ENCODE measurements at regions not wholly inside any gene's neighbourhood (a gene's known extent, or its start where the extent isn't known, plus 50 kb on each side); places are given as distances from the start of the nearest gene placed in this dataset.

- TF ChIP-seq CHD7 (IDR thresholded peaks at IDR 0.05; ENCODE audit: insufficient replicate concordance, low read length) (no peak), TBP (IDR thresholded peaks at IDR 0.05; ENCODE audit: low read depth, low read length) (no peak), JUN (IDR thresholded peaks at IDR 0.05; ENCODE audit: low read depth, low read length) (no peak), CHD2 (IDR thresholded peaks at IDR 0.05; ENCODE audit: low read length) (no peak), BRCA1 (IDR thresholded peaks at IDR 0.05; ENCODE audit: low read depth, low read length) (no peak), POU5F1 (IDR thresholded peaks at IDR 0.05; ENCODE audit: low read depth, low read length) (no peak)
Observed at GRCh38 chr20:39452583-39453340, 490.6 kb downstream of the DHX35 start (continued).
